SK-N-MC (cell line): ENCODE measurements at regions not wholly inside any gene's neighbourhood (a gene's known extent, or its start where the extent isn't known, plus 50 kb on each side); places are given as distances from the start of the nearest gene placed in this dataset.
A peak's percentile ranks its signal among the peaks of the same experiment; 100 is the strongest.

Experiments used
- EZH2 ChIP-seq: fragments of 200-600 bp; sonication (generic); IDR thresholded peaks from one replicate; pipeline ENCODE4 v1.6.1; 2017; ENCODE audit warnings: antibody characterized with exemption
- FOXP2 ChIP-seq: optimal IDR thresholded peaks from 2 replicates; pipeline ENCODE3; 2011; ENCODE audit warnings: mild to moderate bottlenecking, moderate library complexity; ENCODE audit not compliant: insufficient read depth; ENCODE audit errors: extremely low read length, control extremely low read depth
- POLR2AphosphoS5 ChIP-seq: IDR thresholded peaks from 2 replicates; pipeline ENCODE4 v1.6.1; 2012; ENCODE audit warnings: mild to moderate bottlenecking, low read depth, low read length, borderline replicate concordance

DNA sequence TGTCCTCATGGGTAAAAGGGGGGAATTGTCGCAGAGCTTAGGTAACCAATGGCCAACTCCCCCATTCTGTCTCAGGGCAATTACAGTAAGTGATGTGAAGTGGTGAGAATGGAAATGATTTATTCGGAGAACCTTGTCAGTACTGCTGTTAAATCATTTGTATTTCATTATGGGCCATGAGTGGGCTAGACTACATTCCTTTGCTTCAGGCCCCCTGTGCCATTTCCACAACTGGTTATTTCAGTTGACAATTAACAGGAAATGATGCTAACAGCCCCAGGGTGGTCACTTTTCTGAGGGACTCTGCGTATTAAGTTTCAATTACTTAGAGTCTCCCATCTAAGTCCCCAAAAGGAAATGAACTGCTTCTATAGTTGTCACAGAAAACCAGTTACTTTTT lies 653.7 kb downstream of the CCDC171 start:
- TF ChIP-seq POLR2AphosphoS5 = peak; percentile 36; the same call in 1 of the 2 replicates
- TF ChIP-seq EZH2 = no peak
- no peak for TF ChIP-seq FOXP2
